ENCODE measurements at regions not wholly inside any gene's neighbourhood (a gene's known extent, or its start where the extent isn't known, plus 50 kb on each side); places are given as distances from the start of the nearest gene placed in this dataset.
"Not testable (repeated sequence)": the region's sequence is repeated elsewhere in the genome, so short reads cannot be mapped to it uniquely, and the experiment has no call there.

- not testable (repeated sequence) for H3K4me1 Mint-ChIP-seq (ENCODE audit: low read depth, unreplicated experiment); H3K27ac ChIP-seq (ENCODE audit: low read depth, low read length); H3K27me3 Mint-ChIP-seq (ENCODE audit: low read depth, unreplicated experiment); H3K9me3 Mint-ChIP-seq (ENCODE audit: unreplicated experiment); DNase-seq (ENCODE audit: low read depth); H3K36me3 ChIP-seq (ENCODE audit: insufficient read depth, low read length); H3K9ac ChIP-seq (ENCODE audit: low read length); H3K36me3 Mint-ChIP-seq (ENCODE audit: low read depth, unreplicated experiment); H3K27ac Mint-ChIP-seq (ENCODE audit: unreplicated experiment); H4K20me1 ChIP-seq (ENCODE audit: insufficient read depth, low read length); H3K4me1 ChIP-seq (ENCODE audit: insufficient read depth, low read length); H3K9me3 ChIP-seq (ENCODE audit: insufficient read depth, low read depth, low read length); H3K4me3 Mint-ChIP-seq (ENCODE audit: unreplicated experiment); H3K4me2 ChIP-seq (ENCODE audit: low read length); H3K79me2 ChIP-seq (ENCODE audit: insufficient read depth, low read length); H3K4me3 ChIP-seq (ENCODE audit: insufficient read depth, low read depth, low read length); H3K27me3 ChIP-seq (ENCODE audit: insufficient read depth, low read length); H2AFZ ChIP-seq (ENCODE audit: low read depth, low read length)
- FAIRE-seq, result peak; percentile 41
Measured at GRCh38 chrX:66090004-66090403, 50.1 kb upstream of the VSIG4 start.

Data from astrocyte (in vitro differentiated cells and primary cell).